Sigmoid colon (tissue), 4 donors: ENCODE measurements at regions not wholly inside any gene's neighbourhood (a gene's known extent, or its start where the extent isn't known, plus 50 kb on each side); places are given as distances from the start of the nearest gene placed in this dataset.

Experiments
- CTCF ChIP-seq, 4 experiments: fragments of 450-650 bp in 3 of 4; fragments of 200-600 bp in 1 of 4; IDR thresholded peaks; one replicate each; pipeline ENCODE4 v1.5.1; 2016 to 2019; ENCODE audit warnings: antibody characterized with exemption in 4 of 4, mild to moderate bottlenecking in 3 of 4, moderate library complexity in 2 of 4
- EP300 ChIP-seq, 4 donors: sonication (generic); formaldehyde crosslinking; IDR thresholded peaks; one replicate each; pipeline ENCODE4 v1.6.1; 2017; ENCODE audit warnings: antibody characterized with exemption in 4 of 4
- POLR2A ChIP-seq, 2 donors: fragments of 450-650 bp; IDR thresholded peaks; one replicate each; pipeline ENCODE4 v1.6.1; 2016; ENCODE audit warnings: antibody characterized with exemption in 2 of 2, mild to moderate bottlenecking in 2 of 2, moderate library complexity in 2 of 2
- POLR2AphosphoS5 ChIP-seq, 4 donors: sonication (generic); formaldehyde crosslinking; IDR thresholded peaks; one replicate each; pipeline ENCODE4 v1.6.1; 2017; ENCODE audit warnings: antibody characterized with exemption in 4 of 4

DNA sequence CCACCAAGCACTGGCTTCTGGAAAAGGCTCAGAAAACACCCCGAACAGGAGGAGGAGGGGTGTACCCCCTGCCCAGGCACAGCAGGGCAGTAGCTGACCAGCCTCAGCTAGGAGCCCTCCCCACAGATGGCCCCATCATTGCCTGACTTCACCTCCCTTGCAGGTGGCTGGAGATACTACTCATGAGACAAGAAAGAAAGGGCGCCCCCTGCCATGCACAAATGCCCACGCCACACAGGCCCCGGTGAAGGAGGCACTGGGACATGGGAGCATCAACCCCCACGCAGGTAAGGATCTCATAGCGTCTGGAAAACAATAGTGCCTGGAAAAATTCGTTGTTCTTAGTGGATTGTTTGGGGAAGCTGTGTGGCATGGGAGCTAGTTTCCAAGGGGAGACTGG lies 240.6 kb downstream of the TFCP2L1 start:
- no peak for TF ChIP-seq CTCF (IDR thresholded peaks at IDR 0.05)
- no peak for TF ChIP-seq POLR2A (IDR thresholded peaks at IDR 0.05)
- TF ChIP-seq EP300 (IDR thresholded peaks at IDR 0.05): no peak
- no peak for TF ChIP-seq POLR2AphosphoS5 (IDR thresholded peaks at IDR 0.05)
